Erythroblast (primary cell): ENCODE measurements at regions not wholly inside any gene's neighbourhood (a gene's known extent, or its start where the extent isn't known, plus 50 kb on each side); places are given as distances from the start of the nearest gene placed in this dataset.
A peak's percentile ranks its signal among the peaks of the same experiment; 100 is the strongest.

Source experiments
- DNase-seq, 2 experiments: peaks; one replicate each; lab custom pipeline; 2025; lab: John Stamatoyannopoulos, UW
- GATA1 ChIP-seq: IDR thresholded peaks from 2 replicates; pipeline ENCODE4 v1.6.1; 2011; ENCODE audit warnings: low read depth, mild to moderate bottlenecking, control low read depth, low read length, moderate library complexity
- POLR2A ChIP-seq: IDR thresholded peaks from 2 replicates; pipeline ENCODE4 v1.6.1; 2011; ENCODE audit warnings: mild to moderate bottlenecking, low read length

DNA sequence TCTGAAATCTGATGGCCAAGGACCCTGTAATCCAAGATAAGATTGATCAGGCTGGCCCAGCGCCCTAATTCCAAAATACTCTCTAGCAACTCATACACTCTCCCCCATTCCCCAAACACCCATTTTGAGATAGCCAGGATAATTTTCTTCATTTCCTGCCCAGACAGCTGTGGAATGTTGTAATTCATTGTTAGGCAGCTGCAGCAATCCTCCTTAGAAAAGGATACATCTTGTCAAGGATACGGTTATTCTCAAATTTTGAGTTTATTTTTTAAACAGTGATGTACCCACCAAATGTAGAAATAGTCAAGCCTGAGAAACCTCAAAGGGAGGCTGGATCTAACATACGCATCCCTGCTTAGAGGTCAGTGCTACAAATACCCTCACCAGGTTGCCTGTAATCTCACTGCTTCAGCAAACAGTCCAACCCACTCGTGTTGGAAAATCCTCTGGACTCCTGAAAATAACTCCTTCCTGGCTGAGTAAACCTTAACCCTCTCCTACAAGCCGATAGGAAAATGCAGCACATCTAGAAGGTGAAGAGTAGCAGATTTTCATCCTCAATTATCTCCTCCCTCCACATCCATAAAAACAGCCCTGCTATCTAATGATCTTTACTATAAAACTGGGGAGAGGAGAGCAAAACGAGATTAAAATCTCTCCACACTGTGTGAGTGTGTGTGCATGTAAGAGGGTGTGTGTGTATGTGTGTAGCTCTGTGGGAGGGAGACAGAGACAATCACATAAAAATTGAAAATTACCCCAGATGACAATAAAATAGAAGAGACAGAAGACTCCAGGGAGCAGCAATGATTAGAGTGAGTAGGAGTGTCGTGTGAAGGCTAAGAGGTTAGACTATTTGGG is 683.1 kb downstream of the DIAPH3 start:
- no peak for DNase-seq
- TF ChIP-seq POLR2A (no peak), GATA1 (no peak)

DNA sequence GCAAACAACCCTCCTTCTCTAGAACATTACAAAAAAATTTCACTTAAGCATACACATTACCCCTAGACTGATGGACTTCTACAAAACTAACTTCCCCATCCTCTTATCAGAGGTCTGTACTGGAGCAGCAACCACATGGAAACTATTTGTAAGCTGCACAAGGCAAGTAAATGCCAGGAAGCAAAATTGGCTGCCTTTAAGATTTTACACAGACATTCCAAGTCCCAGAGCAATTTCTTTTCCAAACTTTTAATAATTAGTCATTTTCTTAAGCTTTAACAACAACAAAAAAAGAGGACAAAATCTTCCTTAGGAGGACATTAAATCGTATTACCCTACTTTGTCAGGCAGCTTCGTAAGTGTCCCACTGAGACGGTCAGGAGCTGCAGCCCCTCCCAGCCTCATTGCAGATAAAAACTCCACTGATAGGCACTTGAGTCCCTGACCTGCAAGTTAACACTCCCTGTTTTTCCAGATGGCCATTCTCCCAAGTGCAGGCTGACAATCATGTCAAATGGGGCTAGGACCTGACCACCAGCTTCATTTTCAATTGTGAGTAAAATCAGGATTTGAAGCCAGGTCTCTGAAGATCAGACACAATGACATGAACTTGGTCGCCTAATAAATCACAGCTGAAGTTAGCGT is 680.1 kb downstream of the DIAPH3 start:
- no peak for TF ChIP-seq POLR2A
- no peak for TF ChIP-seq GATA1
- peak in 1 of 2 experiments; percentile 9 for DNase-seq

DNA sequence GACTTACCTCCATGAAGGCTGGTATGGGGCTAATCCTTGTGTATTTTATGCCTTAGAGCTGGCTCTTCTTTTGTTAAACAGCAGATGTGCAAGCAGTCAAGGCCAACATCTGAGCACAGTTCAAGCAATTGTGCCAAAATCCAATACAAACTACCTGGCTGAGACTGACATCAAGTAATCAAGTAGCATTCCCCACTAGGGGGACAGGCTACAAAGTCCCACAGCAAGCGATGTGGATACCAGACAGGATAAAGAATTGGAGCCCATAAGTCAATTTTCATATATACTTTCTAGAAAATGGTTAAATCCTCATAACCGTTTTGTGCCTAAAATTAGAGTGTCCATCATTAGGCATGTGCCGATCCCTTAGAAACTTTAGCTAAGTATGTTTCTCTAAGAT is 675.8 kb downstream of the DIAPH3 start:
- no peak for DNase-seq

DNA sequence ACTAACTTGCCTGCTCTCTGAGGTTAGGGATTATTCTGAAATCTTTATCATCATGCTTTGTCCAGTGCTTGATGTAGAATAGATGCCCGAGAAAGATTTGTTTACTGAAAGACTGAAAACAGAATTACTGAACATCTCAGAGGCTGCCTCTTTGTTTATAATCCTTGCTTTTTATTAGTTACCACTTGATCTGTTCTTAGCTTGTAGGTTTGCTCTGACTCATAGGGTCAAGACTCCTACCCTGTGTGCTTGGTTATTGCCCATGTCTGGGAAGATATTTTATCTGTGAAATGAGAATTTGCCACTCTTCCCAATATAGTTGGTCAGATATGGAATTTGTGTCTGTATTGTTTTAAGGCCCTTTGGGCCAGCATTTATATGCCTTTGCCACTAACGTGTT is 675.3 kb downstream of the DIAPH3 start:
- TF ChIP-seq GATA1 (no peak), POLR2A (no peak)
- no peak for DNase-seq

More for the DNA sequence above, 675.8 kb downstream of the DIAPH3 start:
- TF ChIP-seq POLR2A, result no peak
- TF ChIP-seq GATA1, result no peak

DNA sequence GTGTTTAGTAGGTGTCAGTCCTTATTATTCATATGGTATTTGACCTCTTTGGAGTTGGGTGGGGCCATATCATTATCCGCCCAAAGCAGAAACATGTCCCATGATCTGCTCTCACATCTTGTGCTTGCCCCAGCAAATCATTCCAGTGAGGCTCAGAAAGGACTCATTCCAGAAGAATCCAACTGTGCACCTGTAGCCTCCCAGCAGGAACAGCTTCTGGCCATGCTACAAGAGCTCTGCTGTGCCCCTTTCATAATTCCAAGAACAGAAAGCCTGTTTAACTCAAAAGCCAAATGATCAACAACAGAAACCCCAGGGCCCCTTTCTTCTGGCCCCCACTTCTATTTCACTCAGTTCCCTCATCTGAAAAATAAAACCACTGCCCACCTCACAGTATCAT is 673.1 kb downstream of the DIAPH3 start:
- peak; percentile 41 to 42 for DNase-seq
- TF ChIP-seq POLR2A, result no peak
- no peak for TF ChIP-seq GATA1

DNA sequence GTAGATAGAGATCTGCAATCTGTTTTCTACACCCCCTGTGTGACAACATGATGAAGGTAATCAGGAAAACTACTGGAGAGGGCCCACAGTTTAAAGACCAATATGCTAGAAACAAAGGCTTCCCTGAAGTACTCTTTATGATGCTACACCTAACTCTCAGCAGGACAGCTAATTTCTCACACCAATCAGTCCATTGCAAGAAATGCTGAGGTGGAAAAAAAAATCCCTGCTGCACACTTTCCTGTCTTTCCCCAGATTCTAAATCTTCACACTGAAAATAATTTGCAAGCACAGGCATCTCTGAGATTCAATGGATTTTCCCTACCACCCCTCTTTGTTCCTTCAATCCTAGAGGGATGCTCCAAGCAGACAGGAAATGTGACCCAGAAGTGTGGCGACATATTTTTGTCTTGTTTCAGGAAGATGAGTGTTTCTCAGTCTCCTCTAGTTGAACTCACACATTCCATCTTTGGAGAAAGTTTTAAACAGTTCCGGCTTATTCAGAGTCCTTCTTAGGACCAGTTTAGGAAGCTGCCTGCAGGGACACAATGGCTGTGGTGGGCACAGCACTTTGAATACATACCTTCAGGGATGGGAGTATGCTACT is 671.6 kb downstream of the DIAPH3 start:
- no peak for TF ChIP-seq GATA1
- no peak for TF ChIP-seq POLR2A
- no peak for DNase-seq

DNA sequence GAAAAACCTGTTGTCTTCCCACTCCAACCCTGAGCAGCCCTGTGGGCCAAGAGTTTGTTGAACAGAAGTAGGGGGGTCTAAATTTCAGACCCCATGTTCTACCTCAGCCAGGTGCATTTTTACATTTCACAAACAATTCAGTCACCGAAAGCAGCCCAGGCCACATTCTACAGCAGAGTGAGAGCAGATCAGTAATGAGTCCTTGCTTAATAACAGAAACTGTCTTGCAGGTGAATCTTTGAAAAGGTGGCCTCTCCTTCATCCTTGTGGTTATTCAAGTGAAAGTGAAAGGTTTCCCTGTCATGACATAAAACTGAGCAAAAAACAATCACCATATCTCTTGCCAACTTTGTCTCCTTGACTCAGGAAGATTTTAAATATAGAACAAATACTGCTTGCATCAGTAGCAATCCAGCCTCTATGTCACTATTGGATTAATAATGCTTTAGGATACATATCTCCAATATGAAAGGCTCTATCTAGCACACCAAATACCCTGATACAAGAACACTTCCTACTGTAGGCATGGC is 670.2 kb downstream of the DIAPH3 start:
- peak in 1 of 2 experiments; percentile 35 for DNase-seq

DNA sequence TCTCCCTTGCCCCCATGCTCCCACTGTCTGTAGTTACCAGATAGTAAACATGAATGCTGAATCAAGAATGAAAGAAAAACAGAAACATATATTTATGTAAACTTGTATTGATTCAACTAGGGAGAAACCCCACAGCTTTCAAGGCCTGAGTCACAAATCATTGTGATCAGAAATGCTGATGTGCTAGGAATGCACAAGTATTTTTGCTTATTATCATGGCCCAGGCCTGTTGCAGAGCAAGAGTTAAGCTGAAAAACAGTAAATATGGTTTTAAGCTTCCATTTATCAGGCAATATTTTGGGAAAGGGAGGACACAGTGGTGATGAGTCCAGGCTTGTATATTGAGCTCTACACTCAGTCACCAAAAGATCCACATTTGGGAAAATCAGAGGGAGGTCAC is 669.6 kb downstream of the DIAPH3 start:
- TF ChIP-seq GATA1 (no peak), POLR2A (no peak)
- DNase-seq, result peak; percentile 30 to 56

More for the DNA sequence above, 670.2 kb downstream of the DIAPH3 start:
- TF ChIP-seq POLR2A, result no peak
- no peak for TF ChIP-seq GATA1

DNA sequence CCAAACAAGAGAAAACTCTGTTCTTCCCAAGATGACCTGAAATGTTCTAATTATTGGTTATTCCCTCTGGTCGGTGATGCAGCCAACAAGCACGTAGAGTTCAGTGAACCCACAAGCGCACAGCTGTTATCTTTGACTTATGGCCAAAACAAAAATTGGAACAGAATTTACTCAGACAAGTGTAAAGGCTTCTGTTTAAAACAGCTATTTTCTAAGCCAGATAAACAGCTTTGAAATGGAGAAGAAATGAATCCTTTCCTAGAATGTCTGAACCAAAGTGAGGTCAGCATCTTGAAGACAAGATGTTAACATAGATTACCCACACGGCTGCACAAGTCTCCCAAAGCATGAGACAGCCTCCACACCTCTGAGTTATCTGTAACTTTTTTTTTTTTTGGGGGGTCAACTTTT is 669.2 kb downstream of the DIAPH3 start:
- DNase-seq, result peak; percentile 83 to 91
- TF ChIP-seq GATA1 (no peak), POLR2A (no peak)

DNA sequence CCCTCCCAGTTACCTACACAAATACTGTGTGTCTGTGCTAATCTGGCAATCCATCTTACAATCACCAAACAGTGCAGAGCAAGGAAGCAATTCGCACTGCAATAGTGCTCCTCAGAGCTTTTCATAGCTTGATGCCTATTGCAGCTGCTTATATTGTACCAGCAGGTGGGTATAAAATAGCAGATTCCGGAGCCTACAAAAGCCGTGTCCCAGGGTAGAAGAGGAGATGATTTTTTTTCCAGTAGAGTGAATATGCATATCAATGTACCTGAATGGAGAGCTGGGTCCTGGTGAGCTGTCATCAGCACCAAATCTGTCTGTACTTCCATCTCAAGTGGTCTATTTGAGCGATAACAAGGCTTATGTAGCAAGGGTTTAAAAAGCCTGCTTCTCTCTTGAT is 668.4 kb downstream of the DIAPH3 start:
- TF ChIP-seq GATA1, result no peak
- TF ChIP-seq POLR2A, result no peak
- DNase-seq, result peak; percentile 34 to 50

DNA sequence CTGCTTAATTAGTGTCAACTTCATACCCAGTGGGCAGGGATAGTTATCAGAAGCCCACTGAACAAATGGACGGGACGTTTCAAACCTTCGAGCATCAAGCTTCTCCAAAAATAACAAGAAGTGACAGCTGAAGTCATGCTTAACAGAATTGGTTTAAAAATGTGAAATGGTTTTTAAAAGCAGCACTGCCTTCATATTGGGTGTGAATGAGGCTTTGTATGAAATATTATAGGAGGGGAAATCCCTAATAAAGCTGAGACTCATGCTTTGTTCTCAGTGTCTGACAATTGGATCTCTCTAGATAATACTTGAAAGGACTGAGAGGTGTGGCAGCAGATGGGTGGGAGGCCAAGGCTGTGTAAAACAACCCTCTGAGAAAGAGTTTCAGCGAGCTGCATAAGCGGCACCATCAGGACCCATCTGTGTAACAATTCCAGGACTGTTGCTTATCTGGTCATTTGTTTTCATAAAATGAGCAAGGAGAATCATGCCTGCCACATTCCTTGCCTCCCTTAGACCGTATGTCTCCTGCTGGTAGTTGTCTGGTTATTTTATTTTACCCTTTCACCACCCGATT is 667.7 kb downstream of the DIAPH3 start:
- DNase-seq, result peak in 1 of 2 experiments; percentile 6
- TF ChIP-seq GATA1 (no peak), POLR2A (no peak)

DNA sequence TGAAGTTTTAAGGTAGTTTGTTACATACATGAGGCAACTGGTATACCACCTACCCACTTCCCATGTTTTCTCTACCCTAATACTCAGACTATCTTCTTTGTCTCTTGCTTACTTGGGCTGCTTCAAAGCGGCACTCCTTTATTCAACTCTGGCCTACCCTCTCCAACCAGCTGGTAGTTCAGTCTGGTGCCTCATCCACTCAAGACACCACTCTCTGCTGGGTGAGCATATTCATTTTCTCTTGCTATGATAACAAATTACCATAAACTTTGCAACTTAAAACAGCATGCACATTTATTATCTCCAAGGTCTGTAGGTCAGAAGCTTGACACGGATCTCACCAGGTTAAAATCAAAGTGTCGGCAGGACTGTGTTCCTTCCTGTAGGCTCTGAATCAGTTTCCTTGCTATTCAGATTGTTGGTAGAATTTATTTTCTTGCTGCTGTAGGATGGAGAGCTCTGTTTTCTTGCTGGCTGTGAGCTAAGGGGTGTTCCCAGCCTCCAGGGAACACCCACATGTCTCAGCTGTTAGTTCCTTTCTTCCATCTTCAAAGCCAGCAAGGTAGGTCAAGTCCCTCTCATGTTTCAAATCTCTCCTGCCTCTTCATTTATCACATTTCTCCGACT is 666.0 kb downstream of the DIAPH3 start:
- no peak for TF ChIP-seq GATA1
- TF ChIP-seq POLR2A, result no peak
- no peak for DNase-seq

DNA sequence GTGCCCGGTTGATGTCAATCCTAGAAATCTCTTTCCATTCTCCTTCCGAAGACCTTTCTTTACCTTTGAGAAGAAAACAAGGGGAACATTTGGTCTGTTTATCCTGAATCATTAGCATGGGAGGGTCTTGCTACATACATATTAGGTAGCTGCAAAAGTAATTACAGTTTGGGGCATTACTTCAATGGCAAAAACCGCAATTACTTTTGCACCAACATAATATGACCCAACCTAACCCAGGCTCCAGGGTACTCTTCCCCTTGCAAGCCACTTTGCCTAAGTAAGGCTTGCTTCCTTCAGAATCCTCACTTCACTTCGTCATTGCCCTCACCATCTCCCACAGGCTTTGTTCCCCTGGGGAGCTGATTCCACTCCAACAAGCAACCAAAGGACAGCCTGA is 662.7 kb downstream of the DIAPH3 start:
- TF ChIP-seq POLR2A, result no peak
- TF ChIP-seq GATA1, result no peak
- DNase-seq, result no peak

DNA sequence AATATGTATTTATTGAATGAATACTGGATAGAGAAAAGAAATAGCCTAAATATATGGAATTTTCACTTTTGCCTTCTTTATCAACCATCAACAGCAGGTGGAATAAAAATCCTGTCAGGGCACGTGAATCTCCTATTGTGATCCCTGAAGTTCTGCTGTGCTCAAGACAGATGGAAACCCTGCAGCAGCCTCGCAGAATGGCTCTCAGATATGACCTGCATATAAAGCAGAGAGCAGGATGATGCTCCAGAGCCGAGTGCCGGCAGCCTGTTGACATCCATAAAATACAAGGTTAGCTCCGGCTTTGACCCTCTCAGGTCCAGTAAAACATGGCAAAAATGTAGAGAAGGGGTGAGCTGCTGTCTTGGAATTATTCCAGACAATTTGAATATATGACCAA is 659.3 kb downstream of the DIAPH3 start:
- no peak for DNase-seq
- TF ChIP-seq GATA1 (no peak), POLR2A (no peak)
